GM18909 (cell line): ENCODE measurements at regions not wholly inside any gene's neighbourhood (a gene's known extent, or its start where the extent isn't known, plus 50 kb on each side); places are given as distances from the start of the nearest gene placed in this dataset.

ENCODE experiments used
- ATAC-seq: cut with Tn5 transposase; IDR thresholded peaks from one replicate; pipeline ENCODE4 v1.9.1; 2021; ENCODE audit warnings: mild to moderate bottlenecking; ENCODE audit not compliant: unreplicated experiment, poor library complexity

DNA sequence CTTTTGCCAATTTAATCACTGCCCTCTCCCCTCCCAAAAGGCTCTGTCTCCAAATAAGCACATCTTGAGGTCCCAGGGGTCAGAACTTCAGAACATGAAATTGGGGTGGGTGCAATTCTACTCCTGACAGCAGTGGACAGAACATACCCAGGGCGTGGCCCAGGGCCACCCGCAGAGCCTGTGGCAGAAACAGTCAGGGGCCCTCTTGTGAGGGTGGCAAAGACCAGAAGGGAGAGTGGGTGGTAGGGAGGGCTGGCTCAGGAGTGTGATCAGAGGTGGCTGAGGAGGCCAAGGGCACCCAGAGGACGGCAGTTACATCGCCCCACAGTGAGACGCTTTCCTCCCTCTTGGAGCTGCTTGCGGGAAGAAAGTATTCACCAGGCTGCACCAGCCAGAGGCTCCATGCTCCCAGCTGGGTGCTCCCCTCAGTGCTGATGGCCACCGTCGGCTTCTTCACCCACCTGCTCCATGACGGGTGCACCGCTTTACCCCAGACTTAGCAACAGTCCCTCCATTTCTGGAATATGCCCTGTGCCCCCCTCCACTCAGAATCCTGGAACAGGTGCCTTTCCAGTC, 1388.0 kb downstream of the BRD1 start:
- ATAC-seq: no peak

DNA sequence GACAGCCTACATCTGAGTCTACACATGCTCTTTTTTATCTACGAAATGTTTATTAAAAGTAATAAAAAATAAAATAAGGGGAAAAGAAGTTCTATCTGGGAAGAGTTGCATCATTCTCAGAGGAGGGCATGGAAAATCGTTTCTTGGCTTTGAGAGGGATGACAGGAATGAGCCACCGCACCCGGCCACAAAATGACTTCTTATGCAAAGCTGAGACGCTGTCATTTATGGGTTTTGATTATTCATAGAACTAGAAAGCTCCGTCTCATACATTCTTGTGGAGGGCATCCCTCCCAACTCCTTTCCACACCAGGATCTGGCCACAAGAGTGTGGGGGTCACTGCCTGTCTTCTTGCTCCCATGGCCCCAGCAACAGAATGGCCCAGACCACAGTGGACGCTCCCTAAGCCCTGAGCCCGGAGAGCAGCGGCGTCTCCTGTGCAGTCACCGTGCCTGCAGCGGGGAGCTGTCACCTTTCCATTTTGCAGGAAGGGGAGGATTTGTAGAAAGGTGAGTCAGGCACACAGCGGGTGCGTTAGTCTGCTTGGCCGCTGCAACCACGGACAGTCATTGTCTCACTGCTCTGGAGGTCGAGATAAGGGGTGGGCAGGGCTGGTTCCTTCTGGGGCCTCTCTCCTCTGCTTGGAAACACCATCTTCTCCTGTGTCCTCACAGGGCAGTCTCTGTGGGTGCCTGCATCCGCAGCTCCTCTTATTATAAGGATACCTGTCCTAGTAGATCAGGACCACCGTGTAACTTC, 1388.7 kb downstream of the BRD1 start:
- no peak for ATAC-seq

DNA sequence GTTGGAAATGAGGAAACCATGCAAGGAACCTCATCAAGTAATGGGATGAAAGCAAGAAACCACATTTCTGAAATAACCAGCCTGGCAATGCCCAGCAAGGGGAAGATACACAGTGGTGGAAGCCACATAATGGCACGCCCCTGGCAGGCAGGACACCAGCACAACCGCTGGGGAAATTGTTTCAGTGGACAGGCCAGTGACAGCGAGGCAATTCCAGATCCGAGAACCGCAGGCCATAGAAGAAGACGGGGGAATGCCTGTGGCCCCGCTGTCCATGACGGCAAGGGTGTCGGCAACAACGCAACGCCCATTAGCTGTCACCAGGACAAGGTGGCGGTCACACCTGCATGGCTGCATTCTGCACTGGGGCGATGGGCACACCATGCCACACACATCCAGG, 1389.6 kb downstream of the BRD1 start:
- no peak for ATAC-seq

DNA sequence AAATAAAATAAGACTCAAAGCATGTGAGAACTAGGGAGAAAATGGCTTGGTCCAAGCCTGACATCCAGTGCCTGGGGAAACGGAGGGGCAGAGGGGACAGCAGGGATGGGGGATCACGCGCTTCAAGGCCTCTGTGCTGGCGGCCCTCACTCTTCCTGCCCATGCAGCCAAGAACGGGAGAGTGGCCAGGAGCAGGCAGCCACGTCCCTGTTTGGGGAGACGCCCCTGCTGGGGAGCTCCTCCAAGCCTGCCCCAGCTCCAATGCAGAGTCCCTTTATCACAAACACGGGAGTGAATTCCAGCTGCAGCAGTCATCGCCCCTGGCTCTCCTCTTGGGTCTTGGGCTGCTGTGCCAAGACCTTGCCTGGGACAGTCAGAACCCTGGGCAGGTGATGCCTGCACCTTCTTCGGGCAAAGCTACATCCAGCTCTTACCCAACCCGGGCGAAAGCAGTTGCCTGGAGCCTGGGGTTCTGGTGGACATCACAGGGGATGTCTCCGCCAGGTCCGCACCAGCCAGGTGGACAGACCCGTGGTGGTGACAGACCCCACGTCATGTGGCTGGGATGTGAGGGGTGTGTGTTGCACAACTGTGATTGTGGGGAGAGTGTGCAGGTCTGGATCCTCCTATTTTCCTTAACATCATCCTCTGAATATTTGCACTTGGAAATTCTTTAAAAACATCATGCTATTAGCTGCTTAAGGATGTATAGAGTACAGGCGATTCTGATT, 1391.3 kb downstream of the BRD1 start:
- no peak for ATAC-seq

DNA sequence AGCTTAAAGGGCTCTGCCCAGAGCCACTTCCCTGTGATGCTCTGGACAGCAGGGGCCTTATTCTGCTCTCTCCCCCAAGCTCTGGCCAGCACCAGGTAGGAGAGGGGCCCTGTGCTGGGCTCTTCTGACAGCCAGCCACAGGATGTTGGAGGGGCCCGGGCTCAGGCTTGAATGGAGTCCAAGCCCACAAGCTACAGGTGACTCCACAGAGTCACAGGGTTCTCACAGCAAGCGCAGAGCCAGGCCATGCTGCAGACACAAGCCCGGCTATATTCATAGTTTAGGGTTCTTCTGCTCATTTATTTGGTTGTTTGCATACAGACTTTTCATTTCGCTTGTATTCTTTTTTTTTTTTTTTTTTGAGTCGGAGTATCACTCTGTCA, 1392.8 kb downstream of the BRD1 start:
- ATAC-seq: no peak

DNA sequence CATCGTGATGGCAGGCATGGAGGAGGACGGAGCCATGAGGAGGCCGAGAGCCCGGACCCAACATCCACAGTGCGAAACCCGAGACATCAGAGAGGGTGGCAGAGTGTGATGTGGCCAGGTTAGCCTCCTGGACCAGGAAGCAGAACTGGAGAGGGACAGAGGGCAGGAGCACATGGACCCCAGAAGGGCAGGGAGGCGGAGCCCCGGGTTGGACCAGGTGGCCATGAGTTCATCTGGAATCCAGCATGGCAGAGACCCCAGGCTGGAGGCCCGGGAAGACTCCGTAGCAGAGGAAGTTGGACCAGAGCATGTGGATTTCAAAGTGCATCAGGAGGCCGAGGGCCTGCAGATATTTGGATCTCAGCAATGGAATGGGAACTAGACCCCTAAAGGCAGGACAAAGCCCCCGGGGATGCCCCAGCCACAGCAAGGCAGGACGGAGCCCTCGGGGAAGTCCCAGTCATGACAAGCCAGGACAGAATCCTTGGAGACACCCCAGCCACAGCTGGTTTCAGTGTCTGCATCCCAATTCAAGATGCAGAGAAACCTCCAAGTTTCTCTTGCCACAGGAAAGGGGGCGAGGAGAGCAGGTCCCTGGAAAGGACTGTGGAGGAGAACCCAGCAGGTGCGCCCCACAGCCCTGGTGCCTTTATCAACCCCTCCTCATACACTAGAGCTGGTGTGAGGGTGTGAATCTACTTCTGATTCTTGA, 1393.4 kb downstream of the BRD1 start:
- no peak for ATAC-seq

DNA sequence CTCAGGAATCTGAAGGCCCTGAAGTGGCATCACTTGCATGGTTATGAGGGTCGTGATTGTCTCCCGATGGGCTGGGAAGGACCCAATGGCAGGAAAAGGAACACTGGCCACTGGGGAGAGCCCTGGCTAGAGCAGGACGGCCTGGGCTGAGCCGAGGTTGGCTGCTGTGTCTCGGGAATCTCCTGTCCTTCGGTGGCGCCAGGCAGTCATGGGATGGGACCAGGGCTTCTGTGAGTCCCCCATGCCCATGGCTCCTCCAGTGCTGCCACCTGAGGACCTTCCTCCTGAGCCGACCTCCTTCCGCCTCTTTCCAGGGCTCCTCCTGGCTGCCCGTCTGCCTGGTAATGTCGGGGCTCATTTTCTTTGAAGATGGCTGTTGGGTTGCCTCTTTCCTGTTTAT, 1394.0 kb downstream of the BRD1 start:
- no peak for ATAC-seq

DNA sequence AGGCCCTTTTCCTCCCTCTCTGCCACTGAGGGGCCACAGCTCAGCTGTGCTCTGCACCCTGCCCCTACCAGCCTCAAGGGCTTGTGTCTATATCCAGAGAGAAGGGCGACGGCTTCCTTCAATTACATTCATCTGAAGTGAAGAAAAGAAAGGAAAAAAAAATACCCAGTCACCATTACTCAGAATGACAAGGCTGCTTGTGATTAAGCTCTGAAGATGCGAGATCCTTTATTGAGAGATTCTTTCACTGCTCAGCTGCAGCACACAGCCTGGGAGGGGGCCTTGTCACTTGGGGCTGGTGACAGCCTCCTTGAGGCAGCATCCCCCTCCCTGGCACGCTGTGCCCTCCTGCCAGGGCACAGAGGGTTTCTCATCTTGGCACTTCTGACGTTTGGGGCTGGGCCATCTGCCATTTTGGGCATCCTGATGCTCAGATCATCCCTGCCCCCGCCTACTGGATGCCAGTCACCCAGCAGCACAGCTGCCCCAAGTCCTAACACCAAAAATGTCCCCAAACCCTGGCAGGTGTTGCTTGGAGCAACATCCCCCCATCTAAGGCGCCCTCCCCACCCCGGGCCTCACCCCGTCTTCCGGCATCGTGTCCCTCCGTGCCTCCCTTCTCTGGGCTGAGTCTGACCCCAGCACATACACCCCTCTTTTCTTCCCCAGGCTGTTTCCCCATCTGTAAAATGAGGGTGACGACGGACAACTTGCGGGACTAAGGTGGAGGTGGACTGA, 1394.7 kb downstream of the BRD1 start:
- no peak for ATAC-seq

DNA sequence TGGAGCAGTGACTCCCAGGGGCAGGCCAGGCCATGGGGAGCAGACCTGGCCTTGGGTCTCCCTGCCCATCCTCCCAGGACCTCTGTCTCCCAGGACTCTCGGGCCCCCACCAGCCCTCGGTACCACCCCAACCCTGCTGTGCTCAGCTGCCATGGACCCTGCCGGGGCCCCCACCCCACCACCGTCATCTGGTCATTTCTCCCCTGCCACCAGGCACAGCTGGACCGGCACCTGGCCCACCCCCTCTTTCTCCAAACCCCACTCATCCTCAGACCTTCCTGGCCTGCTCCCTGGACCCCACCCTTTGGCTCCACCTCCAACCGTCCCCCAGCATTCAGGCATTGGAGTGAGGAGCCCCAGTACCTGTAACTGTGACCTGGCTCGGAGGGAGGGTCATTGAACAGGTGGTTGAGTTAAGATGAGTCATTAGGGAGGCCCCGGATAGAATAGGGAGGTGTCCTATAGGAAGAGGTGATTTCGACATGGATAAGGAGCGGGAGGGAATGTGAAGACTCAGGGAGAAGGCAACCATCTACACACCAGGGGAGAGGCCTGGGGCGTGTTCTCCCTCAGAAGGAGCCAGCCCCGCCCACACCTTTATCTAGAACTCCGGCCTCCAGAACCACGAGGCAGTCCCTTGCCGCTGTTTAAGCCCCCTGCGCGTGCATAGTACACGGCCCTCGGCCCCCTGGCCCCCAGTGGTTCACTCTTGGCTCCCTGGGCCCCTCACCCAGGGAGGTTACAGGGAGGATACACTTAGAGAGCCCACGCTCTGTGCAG, 1395.9 kb downstream of the BRD1 start:
- ATAC-seq: no peak

DNA sequence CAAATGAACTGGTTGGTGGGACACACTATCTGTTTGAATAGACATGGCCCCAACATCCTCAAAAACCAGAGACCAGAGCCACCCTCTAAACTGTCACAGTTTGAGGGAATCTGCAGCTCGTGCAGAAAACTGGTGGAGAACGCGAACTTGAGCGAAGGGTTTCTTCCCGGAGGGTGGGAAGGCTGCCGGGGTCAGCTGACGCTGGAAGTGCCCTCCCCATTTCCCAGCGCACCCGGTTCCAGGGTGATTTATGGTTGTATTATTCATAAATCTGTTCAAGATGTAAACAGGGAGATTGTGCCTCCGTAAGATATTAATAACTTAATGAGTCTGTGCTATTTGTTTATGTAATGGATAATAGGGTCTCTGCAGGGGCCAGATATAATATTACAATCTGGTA, 1396.7 kb downstream of the BRD1 start:
- ATAC-seq: no peak

DNA sequence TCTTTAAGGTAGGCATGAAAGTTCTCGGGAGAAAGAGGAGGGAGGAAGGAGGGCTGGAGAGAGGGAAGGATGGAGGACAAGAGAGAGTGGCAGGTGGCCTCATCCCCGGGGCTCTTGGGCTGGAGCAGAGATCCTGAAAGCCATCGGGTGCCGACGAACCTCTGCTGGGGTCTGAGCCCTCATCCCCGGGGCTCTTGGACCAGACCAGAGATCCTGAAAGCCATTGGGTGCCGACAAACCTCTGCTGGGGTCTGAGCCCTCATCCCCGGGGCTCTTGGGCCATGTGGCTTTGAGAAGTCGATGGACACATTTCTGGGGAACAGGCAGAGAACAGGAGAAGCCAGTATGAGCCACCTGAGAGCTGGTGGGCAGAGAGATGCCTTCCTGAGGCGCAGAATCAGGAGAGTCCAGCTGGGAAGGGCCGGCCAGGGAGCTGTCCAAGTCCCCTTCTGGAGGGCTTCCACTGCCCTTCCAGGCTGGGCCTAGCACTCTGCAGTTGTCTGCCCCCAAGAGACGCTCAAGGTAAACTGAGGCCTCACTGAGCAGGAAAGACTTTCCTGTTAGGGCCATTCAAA, 1398.1 kb downstream of the BRD1 start:
- no peak for ATAC-seq

DNA sequence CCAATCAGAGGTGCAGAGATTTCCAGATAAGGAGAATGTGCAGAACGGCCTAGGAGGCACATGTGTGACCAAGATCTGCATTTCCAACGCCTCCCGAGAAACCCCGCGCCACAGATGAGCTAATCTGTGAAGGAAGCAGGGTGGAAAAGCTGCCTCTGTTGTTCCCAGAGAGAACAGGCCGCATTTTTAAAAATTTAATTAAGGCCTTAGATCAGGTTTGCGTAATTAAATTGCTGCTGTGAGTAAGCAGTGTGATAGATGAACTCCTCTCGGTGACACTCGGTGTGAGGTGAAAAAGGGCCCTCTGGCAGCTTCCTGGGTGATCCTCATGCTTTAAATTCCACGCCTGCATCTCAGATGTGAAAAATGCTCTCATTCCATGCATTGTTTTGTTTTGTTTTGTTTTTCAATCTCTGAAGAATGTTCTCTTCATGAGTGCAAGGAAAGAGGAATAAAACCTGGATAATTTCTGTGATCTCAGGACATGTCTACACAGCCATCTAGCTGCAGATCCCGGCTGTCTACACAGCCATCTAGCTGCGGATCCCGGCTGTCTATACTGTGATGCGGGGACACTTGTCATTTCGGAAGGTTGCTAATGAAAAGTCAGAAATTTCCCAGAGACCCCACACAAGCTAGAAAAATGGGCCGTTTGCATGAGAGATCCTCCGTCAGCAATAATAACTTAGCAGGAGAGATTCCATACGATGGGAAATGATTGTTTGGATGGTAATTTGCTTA, 1398.9 kb downstream of the BRD1 start:
- ATAC-seq: no peak

DNA sequence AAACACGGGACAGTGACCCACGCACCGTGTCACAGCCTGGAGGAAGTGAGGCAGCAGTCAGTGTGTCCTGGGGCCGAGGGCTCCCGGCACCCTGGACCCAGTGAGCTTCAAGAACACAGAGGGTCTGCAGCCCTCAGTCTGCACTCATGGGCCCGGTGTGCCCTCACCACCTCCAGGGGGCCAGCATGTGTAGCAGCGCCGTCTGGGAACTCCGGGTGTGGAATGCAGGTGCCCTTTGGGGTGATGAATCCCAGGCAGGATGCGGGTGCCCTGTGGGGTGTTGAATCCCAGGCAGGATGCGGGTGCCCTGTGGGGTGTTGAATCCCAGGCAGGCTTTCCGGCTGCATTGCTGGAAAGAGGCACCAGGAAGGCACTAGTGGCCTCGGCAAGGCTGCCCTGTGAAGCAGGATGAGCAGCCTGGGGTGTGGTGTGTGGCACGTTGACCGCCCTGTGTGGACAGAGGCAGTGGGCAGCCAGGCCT, 1399.9 kb downstream of the BRD1 start:
- ATAC-seq: no peak

DNA sequence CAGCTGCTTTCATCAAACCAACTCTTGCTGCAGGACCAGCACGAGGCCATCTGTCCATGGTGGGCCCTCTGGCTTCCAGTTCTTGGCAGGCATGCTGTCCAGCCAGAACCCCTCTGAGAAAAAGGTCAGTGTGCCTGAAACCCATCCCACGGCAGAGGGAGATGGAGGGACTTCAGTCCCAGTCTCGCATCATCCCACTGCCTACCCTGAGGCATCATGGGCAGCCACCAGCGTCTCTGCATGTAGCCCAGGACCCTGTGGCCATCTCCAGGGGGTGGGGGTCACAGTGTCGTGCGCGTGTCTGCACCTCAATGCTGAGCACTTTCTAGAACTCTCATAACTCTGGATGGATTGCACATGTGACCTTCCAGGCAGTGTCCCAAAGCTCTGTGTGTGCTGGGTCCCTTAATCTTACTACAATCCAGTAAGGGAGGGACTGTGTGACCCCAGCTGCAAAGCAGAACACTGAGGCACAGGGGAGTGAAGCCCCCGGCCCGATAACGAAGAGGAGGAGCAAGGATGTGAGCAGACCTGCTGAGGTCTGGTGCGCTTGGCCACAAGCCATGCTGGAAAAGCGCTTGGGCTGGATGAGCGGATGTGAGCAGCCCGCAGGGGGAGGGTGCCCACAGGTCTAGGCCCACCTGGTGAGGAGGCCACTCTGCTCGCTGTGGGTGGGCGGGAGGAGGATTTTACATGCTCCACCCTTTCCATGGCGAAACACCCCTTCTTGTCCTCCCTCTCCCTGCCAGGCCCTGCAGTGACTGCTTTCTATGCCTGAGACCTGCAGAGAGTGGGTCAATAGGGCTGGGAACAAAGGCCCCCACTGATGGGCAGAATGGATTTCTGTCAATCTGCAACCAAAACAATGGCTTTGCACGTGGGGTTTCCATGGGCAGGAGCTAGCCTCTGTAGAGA, 1401.0 kb downstream of the BRD1 start:
- no peak for ATAC-seq

DNA sequence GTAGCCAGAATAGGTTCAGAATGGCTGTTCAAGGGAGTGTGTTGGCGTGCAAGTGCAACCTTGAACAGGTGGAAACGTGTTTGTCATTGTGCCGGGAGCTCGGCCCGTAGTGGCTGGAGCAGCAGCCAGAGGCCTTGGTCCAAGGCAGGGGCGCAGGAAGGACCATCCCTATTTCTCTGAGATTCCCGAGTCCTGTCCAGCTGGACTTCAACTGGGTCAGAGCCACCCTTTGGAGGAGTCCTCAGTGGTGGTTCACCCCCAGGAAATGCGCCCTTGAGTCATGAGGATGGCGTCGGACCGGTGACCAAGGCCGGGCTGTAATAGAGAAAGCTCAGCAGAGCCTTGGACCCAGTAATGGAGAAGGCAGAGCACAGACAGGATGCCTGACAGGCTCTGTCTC, 1402.0 kb downstream of the BRD1 start:
- no peak for ATAC-seq

DNA sequence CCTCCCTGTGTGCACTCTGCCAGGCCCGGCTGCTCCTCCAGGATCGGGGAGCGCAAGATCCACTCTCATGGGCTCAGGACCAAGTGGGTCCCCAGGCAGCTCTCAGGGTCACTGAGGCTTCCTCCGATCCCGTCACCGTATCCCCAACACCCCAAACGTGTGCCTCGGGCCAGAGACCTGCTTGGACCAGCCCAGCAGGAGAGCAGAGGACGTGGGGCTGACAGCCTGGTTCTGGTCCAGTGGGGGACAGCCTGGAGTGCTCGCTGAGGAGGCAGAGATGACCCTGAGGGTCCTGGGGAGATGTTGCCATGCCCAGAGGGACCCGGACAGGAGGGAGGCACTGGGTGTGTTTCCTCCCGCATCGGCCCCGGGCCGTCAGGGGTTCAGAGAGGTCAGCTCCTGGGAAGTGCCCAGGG, 1402.6 kb downstream of the BRD1 start:
- ATAC-seq: no peak

DNA sequence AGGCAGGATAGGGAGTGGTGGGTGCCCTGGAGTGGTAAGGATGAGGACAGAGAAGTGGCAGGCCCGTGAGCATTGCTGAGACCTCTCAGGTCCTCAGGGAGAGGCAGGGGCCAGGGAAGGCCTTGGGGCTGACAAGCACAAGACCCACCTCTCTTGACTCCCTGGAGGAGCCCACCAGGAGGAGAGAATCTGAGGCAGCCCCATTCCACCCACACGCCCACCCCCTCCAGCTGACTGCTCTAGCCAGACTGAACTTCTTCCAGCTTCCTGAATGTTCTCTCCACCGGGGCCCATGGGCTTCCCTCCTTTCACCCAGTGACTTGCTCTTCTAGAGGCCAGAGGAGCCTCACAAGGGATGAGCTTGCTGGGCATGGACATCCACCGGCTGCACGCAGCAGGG, 1403.0 kb downstream of the BRD1 start:
- no peak for ATAC-seq
